Activated CD4-positive, alpha-beta T cell treated with anti-CD3 and anti-CD28 coated beads, Interleukin-2, amount 50 U/mL, for 1 hour (primary cell): ENCODE measurements at regions not wholly inside any gene's neighbourhood (a gene's known extent, or its start where the extent isn't known, plus 50 kb on each side); places are given as distances from the start of the nearest gene placed in this dataset.
"Not testable (repeated sequence)": the region's sequence is repeated elsewhere in the genome, so short reads cannot be mapped to it uniquely, and the experiment has no call there.

Source experiments
- DNase-seq: peaks from one replicate; pipeline ENCODE4 v3.0.0-alpha.2; 2020

DNA sequence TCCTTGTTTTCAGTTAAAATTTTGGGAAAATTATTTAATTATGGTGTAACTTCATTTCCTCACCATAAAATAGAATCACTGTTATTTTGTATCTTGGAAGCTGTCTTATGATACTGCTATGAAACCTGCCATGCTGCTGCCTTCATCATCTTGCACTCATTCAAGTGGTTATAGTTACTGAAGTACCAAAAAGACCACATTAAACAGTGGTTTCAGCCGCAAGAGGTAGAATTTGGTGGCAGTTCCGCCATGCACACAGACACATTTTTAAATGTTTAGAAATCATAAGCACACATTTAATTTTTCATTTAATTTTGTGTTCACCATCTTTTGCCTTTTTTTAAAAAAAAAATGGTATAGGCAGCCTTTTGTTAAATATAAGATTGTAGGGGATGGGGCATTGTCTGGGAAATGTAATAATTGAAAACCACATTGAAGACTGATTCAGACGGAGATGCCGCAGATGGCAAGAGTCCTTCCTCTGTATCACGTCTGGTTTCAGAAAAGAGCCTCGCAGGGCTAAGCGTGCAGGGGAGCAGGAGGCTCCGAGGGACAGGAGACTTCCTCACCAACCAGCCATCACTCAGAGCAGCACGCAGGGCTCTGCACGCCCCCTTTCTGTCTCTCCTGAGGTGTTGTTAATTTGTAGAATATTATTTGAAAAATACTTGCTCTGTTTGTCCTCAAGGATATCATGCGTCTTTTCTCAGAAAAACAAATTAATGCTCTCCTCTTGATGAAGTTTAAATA is 115.2 kb upstream of the PELI2 start:
- DNase-seq = peak; percentile 14

DNA sequence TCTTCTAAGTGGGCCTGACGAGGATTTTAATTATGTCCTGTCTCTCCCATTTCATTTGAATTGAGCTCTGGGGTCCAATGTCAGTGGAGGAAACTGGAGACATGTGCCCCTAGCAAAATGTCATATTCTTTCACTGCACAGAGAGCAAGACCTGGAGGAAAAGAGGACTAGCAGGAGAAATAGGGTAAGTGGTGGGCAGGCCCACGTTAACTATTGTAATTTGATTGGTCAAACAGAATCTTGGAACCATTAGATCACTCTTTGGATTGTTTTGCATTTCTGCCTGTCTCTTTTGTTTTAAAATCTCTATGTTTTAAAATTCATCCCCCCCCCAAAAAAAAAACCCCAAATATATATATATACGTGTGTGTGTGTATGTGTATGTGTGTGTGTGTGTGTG is 113.9 kb upstream of the PELI2 start:
- DNase-seq = no peak

DNA sequence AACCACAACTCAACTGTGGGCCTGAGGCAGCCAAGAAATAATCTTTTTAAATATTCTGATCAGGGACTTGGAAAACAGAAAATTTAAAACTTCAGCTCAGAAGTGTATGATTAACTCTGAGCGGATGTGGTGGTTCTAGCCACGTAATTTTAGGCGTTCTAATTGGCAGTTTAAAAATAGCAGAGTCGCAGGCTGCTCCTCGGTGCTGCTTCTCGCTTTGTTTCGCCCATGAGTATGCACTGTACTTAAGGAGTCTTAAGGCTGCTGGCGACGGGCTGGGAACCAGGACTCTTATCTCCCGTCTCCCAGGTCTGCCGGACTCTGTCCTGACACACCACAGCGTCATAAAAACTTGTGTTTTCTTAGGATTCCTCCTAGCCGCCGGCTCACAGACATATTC is 113.4 kb upstream of the PELI2 start:
- DNase-seq = peak; percentile 2

DNA sequence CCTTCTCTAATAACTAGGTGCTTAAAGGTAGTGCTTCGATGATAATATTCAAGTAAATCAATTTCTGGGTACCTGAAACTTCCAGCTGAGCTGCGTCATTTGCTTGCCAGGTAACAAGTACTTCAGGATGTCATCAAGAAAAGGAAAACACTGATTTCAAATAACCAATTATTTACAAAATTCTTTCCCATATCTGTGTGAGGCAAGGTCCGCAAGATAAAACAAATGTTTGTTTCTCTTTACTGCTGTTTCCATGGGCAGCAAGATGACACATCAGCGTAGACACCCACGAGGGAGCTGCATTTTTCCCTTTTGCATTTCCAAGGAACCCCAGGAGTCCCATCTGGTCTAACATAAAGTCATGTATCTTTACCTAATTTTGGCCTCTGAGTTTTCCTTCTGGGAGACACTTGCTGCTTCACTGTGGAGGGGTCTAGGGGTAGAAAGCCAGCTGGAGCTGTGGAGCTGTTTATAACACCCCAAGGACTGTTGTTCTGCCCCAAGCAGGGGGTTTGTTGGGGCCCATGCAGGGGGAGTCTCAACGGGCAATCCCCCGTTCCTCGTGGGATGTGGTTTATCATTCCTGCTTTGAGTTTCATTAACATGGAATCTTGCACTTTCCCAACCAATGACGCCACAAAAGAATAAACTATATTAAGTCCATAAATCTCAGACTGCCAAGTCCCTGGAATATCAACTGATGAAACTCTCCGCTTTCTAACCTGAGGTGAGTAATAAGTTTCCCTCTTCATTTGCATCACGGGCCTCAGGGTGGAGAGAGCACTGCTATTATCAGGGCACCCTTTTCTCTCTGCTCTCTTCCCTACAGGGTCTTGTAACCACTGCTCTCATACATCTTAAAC is 112.8 kb upstream of the PELI2 start:
- DNase-seq = no peak

DNA sequence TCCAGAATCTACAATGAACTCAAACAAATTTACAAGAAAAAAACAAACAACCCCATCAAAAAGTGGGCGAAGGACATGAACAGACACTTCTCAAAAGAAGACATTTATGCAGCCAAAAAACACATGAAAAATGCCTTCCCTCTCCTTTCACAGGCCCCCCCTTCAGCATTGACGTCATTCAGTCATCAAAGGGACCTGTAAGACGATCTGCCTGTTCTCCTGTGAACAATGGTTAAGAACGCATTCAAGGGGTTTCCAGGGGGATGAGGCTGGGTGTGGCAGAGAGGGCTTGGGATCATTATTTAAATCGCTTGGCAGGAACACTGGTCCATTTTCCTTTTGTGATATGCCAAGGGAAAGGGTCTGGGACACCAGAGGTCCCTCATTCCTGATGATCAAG is 110.7 kb upstream of the PELI2 start:
- DNase-seq = not testable (repeated sequence)

DNA sequence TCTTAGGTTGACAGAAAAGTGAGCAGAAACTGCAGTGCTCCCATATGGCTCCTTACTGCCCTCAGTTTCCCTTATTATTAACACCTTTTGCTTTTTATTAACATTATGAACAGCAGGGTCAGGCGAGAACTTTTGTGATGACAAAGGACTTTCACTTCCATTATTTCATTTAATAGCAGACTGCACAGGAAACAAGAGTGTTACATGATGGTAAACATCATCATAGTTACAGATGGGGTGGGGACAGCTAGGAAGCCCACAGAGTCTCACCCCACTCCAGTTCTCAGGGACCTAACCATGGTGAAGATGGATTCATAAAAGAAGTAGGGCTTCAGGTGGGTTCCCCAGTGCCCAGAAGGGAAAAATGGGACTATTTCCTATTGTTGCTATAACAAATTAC is 110.1 kb upstream of the PELI2 start:
- no peak for DNase-seq

DNA sequence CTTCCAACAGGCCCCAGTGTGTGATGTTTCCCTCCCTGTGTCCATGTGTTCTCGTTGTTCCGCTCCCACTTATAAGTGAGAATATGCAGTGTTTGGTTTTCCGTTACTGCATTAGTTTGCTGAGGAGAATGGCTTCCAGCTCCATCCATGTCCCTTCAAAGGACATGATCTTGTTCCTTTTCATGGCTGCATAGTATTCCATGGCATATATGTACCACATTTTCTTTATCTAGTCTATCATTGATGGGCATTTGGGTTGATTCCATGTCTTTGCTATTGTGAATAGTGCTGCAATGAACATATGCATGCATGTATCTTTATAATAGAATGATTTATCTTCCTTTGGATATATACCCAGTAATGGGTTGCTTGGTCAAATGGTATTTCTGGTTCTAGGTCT is 109.5 kb upstream of the PELI2 start:
- not testable (repeated sequence) for DNase-seq

DNA sequence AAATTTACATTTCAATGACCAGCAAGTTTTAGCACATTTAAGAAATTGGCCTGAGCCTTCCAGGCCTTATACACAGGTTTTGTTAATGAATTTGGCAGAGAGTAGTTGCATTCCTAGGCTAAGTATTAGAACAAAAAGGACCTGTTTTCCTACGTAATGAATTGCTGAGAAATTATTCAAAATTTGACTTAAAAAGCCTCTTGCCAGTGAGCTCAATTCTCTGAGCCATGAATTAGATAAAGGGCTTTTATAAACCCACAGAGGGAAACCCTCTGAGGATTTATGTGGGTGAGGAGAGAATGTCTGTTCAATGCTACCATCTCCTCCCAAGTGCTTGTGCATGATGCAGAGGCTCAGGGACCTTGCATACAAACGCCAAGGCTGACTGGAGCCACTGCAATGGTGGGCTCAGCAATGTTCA is 94.5 kb upstream of the PELI2 start:
- no peak for DNase-seq

DNA sequence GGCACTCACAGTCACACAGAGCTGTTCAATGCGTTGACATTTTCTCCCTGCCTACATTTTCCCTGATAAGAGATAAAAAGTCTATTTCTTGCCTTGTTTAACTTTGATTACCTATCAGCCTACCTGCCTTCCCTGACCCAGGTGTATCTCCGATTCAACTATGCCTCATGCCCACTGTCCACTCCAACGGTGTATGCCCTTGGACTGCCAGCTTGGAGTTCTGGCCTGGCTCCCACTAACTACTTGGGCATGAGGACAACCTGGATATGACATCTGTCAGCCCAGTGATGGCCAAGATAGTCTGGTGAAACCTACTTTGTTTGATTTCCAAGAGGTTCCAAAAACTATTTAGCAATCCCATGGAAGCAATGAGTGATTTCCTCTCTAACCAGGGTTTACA is 93.0 kb upstream of the PELI2 start:
- no peak for DNase-seq

DNA sequence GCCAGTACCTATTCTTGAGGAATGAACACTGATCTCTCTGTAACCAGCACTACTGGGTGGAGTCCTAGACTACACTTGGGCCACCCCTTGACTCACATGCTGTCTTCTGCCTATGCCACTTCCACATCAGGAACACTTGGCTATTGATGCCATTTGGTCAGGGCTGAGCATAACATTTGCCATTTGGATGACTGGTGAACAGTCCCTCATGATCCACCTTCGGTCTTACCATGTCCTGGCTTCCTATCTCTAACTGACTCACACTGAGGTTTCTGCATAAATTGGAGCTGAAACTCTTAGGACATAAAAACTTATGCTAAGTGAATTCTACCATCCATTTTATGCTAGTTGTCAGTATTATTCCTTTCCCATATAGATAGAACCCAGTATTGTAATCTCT is 91.7 kb upstream of the PELI2 start:
- no peak for DNase-seq

DNA sequence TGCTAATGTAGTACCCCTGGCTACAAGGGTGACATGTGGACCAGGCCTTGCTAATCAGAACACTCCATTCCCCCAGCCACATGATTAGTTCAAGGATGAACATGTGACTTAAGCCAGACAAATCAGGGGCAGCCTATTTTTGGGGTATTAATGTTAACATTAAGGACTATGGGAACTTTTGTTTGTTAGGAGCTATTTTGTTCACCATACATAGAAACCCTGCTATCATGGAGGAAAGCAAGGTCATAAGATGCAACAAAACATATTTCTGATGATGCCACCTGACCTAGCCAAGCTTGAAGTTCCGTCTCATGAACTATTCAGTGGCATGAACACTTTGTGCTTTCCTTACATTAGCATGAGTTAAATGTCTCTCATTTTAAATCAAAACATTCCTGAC is 90.8 kb upstream of the PELI2 start:
- no peak for DNase-seq

DNA sequence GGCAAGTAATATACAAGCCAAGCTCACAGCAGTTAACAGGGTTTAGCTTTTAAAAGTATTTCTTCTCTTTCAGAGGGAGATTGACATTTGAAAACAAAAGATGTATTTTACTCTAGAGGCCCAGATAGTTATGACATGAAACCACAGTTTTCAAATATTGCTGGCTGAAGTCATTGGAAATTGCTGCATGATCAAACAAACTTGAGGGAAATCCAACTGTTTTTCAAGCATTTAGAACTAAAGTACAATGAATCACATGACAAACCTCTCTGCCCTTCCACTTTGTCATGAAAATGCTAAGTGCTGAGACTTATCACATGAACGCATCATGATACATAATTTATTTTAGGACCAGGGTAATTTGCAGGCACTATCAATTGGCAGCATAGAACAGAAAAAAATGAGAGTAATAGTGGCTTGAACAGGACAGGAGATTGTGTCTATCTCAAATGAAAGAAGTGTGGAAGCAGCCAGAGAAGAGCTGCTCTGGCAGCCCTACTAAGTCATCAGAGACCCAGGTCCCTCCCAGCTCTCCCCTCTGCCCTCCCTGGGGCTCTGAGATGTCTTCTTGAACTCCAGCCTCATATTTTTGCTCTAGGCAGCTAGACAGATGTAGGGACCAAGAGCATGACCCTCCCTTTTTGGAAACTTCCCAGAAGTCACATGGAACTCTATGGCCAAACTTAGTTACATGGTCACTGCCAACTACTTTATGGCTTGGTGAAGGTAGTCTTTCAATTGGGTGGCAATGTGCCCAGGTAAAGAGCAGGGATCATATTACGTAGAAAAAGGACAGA is 90.1 kb upstream of the PELI2 start:
- DNase-seq = no peak

DNA sequence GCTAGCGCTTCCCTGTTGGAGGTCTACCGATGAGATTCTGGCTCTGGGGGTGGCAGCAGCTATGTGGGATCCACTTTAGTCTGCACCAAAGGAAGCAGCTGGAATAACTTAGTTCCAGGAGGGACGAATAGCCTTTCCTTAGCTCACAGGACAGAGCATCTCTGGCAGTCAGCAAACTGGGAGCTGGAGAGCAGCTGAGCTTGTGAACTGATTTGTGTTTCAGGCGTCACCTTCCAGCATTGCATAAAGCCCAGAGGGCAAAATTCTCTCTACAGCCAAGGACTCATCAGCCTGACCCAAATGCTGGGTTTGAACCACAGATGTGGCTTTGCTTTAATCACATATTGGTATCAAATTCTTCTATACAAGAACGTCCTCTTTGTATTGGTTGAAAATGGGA is 81.9 kb upstream of the PELI2 start:
- DNase-seq = no peak

DNA sequence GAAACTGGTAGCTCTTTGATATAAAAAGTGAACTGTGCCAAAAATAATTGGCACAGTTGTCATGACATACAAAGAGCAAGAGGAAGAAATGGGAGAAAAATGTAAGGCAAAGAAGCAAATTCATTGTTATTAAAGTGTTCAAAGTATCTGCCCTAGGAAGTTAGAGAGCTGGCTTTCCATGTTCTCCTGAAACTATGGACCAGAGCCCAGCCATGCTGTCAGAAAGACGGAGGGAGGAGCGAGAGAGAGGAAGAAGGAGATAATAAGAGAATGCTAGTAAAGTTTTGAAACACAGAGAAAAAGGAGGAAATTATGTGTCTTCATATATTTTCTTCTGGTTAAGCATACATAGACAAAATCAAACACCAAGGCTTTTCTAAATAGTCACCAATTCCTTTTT is 78.1 kb upstream of the PELI2 start:
- DNase-seq = no peak

DNA sequence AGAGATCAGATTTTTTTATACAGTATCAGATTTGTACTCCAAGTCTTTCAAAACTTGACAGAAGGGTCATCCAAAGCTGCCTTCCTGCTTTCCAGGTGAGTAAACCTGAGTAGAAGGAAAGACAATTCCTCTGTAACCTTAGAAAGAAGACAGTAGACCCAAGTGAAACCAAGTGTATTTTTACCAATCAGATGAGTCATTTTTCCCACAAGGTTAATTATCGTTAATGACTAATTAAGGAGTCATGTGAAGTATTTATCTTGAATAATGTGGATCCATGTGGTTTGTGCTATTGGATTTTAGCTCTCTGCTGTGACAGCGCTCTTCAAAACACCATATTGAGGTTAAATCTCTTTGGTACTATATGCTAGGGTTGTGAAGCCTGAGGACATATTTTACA is 74.0 kb upstream of the PELI2 start:
- DNase-seq = no peak

DNA sequence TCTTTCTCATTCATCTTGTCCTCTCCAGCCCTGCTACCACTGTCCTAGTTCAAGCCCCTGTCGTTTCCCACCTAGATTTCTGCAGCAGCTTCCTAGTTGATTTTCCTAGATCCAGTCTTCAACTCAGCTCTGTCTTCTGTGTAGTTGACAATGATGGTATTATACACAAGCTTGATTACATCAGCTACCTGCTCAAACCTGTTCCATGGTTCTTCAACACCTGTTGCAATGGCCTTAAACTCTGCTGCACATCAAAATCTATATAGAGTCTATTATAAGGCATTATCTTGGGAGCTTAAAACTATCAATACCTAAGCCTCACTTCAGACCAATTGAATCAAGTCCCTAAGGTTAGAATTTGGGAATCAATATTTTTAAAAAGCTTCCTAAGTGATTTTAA is 71.7 kb upstream of the PELI2 start:
- DNase-seq = no peak

DNA sequence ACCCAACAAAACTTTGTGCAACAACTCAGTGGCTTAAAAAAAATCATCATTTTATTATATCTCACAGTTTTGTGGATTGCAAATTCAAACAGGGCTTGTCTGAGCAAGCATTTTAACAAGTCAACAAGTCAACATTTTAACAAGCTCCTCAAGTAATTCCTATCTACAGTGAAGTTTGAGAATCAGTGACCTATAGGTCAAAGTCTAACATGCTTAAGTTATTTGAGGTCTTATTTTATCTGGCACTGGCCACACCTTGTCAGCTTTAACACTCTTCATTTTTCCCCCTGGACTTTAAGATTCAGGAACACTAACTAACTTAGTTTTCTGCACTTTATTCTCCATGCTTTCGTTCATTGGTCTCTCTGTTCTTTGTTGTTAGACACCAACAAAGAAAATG is 71.2 kb upstream of the PELI2 start:
- DNase-seq = no peak

DNA sequence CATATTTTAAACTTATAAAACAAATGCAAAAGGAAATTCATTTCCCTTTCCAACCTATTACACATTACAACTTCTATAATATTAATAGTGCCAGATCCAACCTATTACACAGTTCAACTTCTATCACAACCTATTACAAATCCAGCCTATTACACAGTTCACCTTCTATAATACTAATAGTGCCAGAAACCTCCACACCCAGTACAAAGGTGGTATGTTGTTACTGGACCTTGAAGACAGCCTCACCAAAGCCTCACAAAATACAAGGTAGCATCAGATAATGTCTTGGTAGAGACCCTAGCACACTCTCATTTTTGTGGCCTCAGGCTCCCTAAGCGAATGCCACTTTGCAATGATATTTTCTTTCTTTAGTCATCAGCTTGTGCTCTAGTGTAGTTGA is 68.7 kb upstream of the PELI2 start:
- no peak for DNase-seq

DNA sequence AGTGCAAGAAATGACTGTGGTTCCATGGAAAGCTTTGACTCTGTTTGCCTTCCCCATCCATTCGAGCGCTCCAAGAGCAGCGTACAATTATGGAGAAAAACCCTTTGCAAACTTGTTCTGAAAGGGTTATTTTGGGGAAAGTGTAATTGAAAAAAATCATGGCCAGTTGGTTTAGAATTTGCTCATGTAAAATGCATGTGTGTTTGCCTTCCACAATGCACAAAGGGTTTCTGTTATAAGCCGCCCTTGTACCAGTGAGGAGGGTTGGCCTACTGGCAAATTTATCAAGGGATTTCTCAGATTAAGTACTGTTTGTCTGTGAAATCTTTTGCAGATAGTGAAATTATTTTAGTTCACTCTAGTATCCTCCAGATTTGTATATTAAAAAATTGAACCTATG is 62.7 kb upstream of the PELI2 start:
- DNase-seq = no peak

DNA sequence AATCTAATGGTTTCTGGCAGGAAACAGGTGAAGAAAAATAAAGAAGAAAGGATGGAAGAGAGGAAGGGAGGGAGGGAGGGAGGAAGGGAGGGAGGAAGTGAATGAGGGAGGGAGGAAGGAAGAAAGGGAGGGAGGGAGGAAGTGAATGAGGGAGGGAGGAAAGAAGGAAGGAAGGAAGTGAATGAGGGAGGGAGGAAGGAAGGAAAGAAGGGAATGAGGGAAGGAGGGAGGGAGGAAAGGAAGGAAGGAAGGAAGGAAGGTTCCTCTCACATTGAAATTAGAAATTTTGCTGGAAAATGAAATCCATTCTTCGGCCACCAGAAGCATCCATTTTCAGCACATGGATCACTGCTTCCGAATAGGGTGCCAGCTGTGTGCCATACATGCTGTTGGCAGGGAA is 62.2 kb upstream of the PELI2 start:
- no peak for DNase-seq

DNA sequence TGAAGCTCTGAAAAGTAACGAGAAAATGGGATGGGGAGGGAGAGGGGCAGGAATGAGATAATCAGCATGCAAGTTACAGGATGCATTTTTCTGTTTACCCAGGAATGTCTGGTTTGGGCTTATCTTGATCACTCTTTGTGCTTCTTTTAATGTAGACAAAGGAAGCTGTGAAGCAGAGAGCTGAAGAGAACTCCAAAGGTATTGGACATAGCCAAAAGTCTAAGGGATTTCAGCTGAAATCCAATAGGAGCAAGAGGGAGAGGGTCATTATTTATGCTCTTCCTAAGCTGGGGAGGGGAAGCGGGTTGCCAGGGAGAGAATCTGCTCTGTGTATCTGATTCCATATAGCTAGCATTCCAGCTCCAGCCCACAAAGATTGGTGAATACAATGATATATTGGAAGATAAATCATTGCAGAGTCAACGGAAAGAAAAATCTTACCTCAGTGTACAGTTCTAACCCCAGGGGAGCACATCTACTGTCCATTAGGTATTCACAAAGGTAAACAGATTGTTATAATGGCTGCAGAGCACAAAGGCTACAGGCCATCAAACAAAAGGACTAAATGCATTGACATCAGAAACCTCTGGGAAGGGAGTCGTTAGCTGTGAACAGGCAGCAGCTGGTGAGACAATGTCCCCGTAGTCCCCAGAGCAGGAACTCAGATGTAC is 61.0 kb upstream of the PELI2 start:
- no peak for DNase-seq

DNA sequence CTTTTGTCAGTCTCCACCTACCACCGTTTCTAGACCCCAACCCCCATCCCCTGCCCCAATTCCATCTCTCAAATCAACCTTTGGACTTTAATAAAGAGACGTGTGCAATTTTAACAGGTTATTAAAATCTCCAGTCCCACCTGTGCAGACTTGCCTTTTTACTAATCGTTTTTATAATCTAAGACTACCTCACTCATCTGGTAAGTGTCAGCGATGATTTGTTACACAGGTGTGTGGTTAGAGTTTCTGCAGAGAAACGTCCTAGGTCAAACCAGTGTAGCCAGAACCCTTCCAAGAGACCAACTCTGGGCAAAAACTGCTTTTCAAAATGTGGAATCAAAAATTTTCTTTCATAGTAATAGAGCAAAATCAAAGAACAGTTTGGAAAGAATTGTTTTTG is 60.4 kb upstream of the PELI2 start:
- DNase-seq = no peak

DNA sequence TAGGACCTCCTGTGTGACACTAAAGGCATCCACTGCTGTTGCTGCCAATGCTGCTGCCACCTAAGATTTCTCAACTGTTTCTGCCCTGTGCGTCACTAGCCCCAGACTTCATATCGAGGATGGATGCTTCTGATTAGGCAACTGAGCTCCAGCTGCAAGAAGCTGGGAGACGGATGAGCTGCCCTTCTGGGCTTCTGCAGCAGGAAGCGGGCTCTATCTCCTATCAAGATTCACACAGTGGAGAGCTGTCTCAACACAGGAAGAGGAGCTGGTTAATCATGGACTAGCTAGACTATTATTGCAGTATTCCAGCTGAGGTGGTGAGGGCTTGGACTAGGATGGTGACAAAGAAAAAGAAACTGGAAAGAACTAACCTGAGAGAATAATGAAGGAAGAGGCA is 59.2 kb upstream of the PELI2 start:
- DNase-seq = no peak
